Activated CD8-positive, alpha-beta memory T cell treated with anti-CD3 and anti-CD28 coated beads for 24 hours (primary cell): ENCODE measurements at regions not wholly inside any gene's neighbourhood (a gene's known extent, or its start where the extent isn't known, plus 50 kb on each side); places are given as distances from the start of the nearest gene placed in this dataset.

ENCODE experiments used
- DNase-seq: peaks from one replicate; pipeline ENCODE4 v3.0.0-alpha.2; 2020

DNA sequence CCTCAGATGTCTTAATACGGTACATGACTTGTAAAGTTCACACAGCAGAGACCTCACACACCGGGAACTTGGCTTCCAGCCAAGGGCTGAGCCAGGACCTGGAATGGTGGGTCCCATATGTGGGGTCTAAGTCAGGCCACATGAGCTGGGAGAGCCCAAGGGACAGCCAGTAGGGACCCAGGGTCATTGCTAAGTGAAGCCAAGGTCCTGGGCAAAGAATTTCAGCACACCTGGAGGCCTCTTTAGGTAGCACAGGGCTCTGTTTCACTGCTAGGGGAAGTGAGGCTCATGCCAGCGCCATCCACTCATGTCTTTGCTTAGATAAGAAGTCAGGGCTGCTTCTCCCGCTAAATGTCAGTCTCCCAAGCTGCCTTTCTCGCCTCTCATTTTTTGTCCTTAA lies 116.6 kb upstream of the TLE3 start:
- no peak for DNase-seq

- no peak for DNase-seq
Measured at GRCh38 chr15:70213794-70214193, 116.1 kb upstream of the TLE3 start.

- DNase-seq = no peak
Measured at GRCh38 chr15:70212963-70213315, 115.2 kb upstream of the TLE3 start.

DNA sequence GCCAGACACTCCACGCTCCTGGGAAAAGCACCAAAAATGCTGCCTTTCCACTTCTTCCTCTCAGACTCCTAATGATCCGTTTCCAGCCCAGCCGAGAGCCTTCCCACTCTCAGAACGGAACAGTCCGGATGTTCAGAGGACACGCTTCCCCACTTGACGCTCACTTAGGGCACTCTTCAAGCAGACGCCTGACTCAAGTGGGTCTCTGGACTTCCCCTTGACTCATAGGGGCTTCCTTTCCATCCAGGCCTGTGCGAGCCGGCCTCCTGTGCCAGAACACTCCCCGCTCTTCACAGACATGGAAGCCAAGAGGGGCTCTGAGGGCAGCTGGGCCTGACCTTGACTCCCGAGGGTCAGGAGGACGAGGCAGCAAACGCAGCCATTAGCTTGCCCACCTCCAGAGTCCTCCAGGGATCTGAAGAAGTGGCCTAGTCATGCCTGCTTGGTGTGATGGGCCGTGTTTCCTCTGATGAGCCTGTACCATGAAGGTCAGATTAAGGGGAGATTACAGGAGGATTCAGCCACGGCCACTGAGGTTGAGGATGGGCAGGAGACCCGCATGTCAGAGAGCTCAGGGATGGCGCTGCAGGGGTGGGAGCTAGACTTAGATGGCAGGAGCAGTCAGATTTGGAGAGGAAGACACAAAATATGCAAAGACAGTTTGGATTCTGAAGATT lies 114.7 kb upstream of the TLE3 start:
- DNase-seq = no peak

- DNase-seq = no peak
Measured at GRCh38 chr15:70210528-70210927, 112.8 kb upstream of the TLE3 start.

DNA sequence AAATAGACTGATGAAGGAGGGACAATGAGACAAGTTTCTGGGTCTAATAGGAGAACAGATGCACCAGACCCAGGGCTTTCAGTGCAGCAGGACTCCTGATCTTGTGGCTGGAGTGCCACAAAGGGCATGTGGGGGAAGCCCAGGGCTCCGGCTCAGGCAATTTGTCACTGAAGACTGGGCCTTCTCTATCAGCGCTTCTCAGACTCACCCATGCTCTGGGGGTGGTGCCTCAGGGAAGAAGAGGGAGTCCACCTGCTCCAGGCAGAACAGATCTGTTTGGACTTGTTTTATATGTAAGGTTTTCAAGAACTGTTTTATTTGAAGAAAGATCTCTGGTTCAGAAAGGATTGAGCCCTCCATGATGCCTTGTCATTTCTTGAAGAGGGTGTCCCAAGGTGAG lies 112.4 kb upstream of the TLE3 start:
- DNase-seq = no peak

GRCh38 chr15:70209499-70209898 lies 111.8 kb upstream of the TLE3 start:
- DNase-seq = no peak

DNA sequence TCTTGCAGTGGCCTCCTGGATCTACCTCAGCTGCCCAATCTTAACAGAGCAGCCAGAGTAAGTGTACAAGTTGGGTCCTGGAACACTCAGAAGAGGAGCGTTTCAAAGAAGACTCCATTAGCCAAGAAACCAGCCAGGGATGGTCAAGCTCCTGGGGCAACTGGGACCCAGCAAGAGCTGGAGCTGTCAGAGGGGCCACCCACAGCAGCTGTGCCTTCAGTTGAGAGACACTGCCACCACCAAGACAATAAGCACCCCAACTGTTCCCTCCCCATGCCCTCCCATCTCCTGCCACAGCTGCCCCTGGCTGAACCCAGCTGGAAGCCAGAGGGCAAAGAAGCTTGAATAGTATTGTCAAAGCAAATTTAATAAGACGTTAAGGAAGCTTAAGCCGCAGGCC lies 110.6 kb upstream of the TLE3 start:
- DNase-seq = no peak

DNA sequence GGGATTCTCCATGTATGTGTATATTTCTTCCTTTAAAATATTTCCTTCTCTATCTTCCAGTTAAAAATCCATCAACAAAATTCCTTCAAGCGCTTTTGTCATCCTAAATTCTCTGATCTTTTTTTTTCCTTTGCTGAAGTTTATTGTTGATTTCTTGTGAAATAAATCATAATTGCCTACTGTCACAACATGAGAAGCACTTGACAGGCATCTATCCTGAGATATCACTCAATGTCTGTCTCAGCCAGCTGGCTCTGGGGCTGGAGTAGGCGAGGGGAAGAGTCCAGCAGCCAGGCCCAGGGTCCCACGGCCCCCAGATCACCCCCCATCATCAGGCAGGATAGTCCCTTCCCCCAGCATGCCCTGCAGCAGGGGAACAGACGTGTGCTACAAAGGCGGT lies 109.0 kb upstream of the TLE3 start:
- DNase-seq = no peak

- no peak for DNase-seq
Measured at GRCh38 chr15:70204652-70205051, 106.9 kb upstream of the TLE3 start.

DNA sequence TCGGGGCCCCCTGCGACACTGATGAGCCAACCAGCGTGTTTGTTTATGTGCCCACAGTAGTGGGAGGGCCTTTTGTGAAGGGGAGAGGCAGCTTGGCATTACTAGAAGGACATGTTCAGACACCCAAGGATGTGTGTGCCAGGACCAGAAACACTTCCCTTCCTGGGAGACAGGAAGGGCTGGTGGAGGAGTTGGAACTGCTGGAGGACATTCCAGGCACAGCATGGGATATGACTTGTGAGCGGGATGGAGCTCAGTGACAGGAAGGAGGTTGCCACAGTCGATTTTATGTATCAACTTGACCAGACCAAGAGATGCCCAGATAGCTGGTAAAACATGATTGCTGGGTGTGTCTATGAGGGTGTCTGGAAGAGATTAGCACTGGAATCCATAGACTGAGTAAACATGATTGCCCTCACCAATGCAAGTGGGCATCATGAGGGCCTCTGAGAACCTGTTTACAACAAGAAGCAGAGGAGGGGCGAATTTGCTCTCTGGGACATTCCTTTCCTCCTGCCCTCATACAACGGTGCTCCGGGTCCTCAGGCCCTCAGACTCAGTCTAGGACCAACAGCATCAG lies 106.4 kb upstream of the TLE3 start:
- no peak for DNase-seq

DNA sequence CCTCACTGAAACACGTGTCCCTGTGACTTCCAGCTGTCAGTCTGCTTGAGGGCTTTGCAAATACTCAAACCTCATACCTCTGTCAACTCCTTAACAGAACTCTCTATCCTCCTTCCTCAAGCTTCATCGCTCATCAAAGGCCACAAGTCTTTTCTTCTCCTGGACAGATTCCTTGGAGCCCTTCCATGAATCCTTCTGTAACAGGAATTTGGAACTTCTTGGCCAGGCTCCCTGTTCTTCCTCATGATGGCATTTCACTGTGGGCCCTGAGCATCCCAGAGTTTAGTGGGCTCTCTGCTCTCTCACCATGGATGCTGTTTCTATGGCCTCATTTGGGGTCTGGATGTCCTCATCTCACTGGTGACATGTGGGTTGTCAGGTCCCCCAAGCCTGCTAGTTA lies 105.0 kb upstream of the TLE3 start:
- DNase-seq = no peak

DNA sequence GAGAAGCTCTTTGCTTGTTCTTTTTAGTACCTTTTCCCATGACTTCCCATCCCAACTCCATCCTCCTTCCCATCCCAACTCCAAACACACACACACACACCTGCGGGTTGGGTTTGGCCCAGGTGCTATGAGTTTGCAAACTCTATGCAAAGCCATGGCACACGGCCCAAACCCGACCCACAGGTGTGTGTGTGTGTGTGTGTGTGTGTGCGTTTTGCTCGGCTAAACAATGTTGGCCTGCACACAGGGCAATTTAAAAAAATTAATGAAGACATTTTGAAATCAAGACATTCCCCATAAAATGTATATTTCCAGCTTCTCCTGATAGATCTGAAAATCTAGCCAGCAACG lies 103.7 kb upstream of the TLE3 start:
- DNase-seq = no peak

DNA sequence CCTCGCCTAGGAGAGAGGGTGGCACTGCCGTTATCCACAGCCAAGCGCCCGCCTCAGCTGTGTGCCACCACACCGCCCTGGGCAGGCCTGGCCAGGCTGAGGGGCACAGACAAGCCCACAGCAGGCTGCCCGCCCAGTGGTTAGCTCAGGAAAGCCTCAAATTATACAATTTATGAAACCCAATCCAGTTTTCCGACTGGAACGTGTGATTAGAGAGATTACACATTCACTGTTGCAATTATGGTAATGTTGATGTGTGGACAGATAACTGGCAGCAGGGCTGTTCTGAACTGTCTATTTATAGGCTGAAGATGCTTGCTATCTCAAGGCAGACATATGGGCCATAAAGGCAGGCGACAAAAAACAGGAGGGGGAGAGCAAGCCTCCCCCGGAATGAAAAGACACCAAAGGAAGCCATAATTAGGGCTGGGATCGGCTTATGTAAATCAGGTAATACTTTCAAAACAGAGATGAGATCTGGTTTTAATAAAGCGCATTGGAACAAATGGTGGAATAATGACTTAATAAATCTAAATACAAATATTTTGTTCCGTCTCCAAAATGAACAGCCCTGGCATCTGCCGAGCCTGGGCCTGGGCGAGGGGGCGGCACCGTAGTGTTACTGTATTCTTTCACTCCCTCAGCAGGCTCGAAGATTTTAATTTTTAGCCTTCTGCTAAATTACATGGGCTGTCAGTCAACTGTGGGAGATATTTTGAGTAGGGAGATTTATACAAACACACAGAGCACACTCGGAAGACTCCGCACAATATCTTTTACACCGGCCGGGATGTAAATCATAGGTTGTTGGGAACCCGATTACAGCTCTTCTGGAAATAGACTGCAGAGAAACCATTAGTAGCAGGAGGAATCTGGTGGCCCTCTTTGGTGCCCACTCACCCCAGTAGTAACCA lies 103.1 kb upstream of the TLE3 start:
- no peak for DNase-seq

- DNase-seq = no peak
Measured at GRCh38 chr15:70199540-70200410, 102.1 kb upstream of the TLE3 start.

DNA sequence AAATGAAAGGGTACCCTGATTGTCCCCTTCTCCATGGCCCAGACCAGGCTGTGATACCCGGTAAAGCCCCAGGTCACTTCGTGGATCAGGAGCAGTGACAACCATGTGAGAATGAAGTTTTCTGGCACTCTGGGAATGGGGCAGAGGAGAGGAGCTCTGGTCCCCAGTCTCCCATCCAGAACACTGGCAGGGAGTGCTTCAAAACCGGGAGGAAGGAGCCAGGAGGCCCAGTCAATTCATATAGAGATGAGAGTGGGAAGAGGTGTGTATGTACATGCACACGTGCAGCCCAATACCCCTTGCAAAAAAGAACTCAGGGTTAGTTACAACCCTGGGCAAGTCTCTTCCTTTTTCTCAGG lies 101.4 kb upstream of the TLE3 start:
- DNase-seq = no peak

- no peak for DNase-seq
Measured at GRCh38 chr15:70198441-70199123, 100.9 kb upstream of the TLE3 start.

DNA sequence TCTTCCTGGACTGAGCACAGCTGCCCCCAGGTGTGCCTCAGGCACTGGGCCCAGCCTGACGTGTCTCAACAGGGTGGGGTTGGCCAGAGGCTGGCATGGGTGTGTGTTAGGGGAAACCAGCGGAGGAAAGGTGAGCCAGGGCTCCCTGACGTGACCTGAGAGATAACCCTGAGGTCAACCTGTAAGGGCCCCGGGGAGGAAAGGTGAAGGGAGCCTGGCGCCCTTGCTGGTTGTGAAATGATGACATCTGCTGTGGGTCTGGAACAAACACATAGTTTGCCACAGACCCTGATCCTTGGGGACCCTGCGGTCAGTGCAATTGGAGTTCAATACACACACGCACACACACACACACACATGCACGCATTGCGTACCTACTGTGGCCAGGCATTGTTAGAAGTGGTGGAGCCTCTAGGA lies 100.2 kb upstream of the TLE3 start:
- DNase-seq = no peak

DNA sequence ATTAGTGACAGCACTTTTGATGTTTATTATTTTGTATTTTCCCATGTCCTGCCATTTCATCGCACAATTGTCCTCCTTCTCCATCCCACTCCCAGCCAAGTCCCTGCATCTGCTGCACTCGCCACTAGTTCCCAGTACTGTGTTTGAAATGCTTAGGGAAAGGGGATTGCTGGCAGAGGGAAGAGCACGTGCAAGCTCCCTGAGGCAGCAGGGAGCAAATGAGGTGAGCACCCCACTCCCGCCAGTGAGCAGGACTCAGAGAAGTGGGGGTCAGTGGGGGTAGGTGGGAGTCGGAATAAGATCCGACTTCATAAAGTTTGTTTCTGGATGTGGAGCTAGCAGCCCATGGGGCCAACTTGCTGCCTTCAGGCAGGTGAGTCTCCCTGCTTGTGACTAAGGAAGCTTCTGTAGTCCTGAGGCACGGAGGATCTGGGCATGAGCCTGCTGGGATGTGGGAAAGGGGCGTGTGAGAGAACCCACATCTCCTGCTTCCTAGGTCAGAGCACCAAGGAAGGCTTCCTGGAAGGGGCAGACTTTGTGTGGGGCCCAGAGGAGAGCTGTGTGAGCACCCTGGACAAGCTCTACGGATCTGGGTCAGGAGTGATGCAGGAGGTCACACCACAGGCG lies 99.7 kb upstream of the TLE3 start:
- no peak for DNase-seq

DNA sequence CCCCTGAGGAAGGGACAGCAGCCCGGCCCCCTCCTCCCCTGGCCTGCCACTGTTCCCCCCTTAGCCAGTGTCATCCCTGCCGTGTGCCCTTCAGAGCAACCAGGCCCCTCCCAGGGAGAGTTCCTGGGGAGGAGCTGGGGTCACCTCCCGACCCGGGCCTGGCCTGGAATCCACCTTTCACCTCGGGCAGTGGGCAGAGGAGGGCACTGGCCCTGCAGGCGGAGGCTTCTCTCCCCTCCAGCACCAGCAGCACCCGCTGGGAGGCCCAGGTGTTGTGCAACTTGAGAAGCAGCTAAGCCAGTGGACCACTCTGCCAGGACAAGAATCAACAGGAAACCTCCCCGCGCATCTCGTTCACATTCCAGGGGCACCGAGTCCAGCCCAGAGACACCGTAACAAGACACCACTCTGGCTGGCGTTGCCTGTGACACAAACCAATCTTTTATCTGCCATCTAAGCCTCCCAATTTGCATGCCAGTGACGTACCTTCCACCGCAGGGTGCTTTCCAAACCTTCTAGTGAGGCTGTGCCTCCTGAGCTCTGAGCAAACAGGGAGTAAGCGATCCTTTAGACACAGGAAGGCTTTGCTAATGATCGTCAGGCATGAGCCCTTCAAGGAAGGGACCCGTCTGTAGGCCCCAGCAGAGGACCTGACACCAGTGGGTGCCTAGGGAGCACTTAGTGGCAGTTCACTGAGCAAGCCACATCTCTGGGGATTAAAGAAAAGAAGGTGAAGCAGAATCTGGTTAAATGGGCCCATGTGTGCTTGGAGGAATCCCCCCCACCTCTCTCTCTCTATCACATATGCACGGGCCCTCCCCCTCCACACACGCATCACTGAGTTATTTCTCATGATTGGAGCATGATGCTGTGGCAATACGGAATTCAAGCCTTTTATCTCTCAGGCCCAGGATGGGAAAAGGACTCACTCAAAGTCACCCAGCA lies 98.9 kb upstream of the TLE3 start:
- DNase-seq = no peak
